Erythroblast (primary cell): ENCODE measurements at regions not wholly inside any gene's neighbourhood (a gene's known extent, or its start where the extent isn't known, plus 50 kb on each side); places are given as distances from the start of the nearest gene placed in this dataset.

ENCODE experiments used
- GATA1 ChIP-seq: IDR thresholded peaks from 2 replicates; pipeline ENCODE4 v1.6.1; 2011; ENCODE audit warnings: low read depth, mild to moderate bottlenecking, control low read depth, low read length, moderate library complexity
- POLR2A ChIP-seq: IDR thresholded peaks from 2 replicates; pipeline ENCODE4 v1.6.1; 2011; ENCODE audit warnings: mild to moderate bottlenecking, low read length

GRCh38 chr10:42932116-42932515 is 144.8 kb upstream of the RET start:
- TF ChIP-seq POLR2A = no peak
- no peak for TF ChIP-seq GATA1
